ENCODE measurements at regions not wholly inside any gene's neighbourhood (a gene's known extent, or its start where the extent isn't known, plus 50 kb on each side); places are given as distances from the start of the nearest gene placed in this dataset.

DNA sequence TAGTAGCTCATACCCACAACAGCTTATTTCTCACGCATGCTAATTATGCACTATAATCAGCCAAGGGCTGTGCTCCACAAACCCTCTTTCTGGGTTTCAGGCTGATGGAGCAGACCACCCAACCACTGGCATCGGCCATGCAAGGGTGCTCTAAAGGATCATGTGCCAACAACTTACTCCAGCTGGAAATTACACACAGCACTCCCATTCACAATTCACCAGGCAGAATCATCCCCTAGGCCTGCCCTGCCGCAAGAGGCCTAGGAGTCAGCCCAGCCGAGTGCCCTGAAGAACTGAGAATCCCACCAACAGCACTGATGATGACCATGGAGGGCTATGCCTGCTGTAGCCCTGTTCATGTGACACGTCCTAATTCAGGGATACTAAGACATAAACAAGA is 216.2 kb upstream of the CHRNA7 start:
- no peaks in the 10 kb centered on the region for H3K9me3 Mint-ChIP-seq (ENCODE audit: unreplicated experiment)
- no peaks in the 10 kb centered on the region for H3K27me3 Mint-ChIP-seq (ENCODE audit: unreplicated experiment)
- DNase-seq (ENCODE audit: extremely low spot score, unreplicated experiment): no peak
- no peak for TF ChIP-seq CTCF (IDR thresholded peaks at IDR 0.05)
- no peaks in the 10 kb centered on the region for H3K36me3 Mint-ChIP-seq (ENCODE audit: unreplicated experiment)
- H3K4me1 Mint-ChIP-seq (ENCODE audit: unreplicated experiment): no peaks in the 10 kb centered on the region
- no peak overlapping the region for H3K4me3 Mint-ChIP-seq (ENCODE audit: unreplicated experiment)
- no peak overlapping the region for H3K27ac Mint-ChIP-seq (ENCODE audit: unreplicated experiment)

DNA sequence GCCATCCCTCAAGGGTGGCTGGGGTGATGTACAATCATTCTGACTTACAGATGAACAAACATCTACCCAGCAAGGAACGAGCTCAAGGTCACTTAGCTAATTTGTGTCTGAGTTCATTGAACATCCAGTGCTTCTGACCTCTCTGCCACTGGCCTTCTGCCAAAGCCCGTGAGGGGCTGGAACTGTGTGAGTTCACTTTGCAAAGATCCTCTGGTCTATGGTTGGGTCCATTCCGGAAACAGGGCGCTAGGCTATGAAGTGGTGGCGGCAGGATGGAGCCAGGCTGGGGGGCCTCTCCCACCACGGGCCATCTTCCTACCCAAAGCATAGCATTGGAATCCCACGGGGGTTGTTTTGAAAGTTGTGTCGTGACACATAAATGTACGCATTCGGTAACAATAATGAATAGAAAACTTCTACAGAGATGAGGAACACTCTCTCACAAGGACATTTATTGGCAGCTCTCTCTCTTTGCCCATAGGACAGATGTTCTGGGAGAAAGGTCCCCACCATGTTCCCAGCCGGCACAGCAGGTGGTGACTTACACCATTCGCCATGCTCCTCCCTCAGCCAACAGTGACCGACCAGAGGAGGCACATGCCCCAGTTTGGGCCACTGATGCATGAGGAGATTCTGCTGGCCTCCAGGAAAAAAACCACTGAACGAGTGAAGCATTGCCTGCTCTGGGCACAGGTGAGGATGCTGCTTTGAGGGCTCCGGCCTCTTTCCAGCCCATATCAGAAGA is 214.7 kb upstream of the CHRNA7 start:
- TF ChIP-seq CTCF (IDR thresholded peaks at IDR 0.05): no peak
- H3K36me3 Mint-ChIP-seq (ENCODE audit: unreplicated experiment): no peaks in the 10 kb centered on the region
- no peaks in the 10 kb centered on the region for H3K27me3 Mint-ChIP-seq (ENCODE audit: unreplicated experiment)
- DNase-seq (ENCODE audit: extremely low spot score, unreplicated experiment): no peak
- no peaks in the 10 kb centered on the region for H3K4me1 Mint-ChIP-seq (ENCODE audit: unreplicated experiment)
- H3K4me3 Mint-ChIP-seq (ENCODE audit: unreplicated experiment): no peak overlapping the region
- no peaks in the 10 kb centered on the region for H3K9me3 Mint-ChIP-seq (ENCODE audit: unreplicated experiment)
- no peak overlapping the region for H3K27ac Mint-ChIP-seq (ENCODE audit: unreplicated experiment)

GRCh38 chr15:31822463-31822862 is 207.9 kb upstream of the CHRNA7 start:
- Mint-ChIP-seq H3K27ac (ENCODE audit: unreplicated experiment) (no peak overlapping the region), H3K9me3 (ENCODE audit: unreplicated experiment) (peaks cover 9% of the 10 kb centered on the region), H3K4me3 (ENCODE audit: unreplicated experiment) (no peak overlapping the region), H3K36me3 (ENCODE audit: unreplicated experiment) (no peaks in the 10 kb centered on the region), H3K4me1 (ENCODE audit: unreplicated experiment) (no peaks in the 10 kb centered on the region), H3K27me3 (ENCODE audit: unreplicated experiment) (no peaks in the 10 kb centered on the region)
- no peak for TF ChIP-seq CTCF (IDR thresholded peaks at IDR 0.05)
- DNase-seq (ENCODE audit: extremely low spot score, unreplicated experiment): no peak

- H3K4me1 Mint-ChIP-seq (ENCODE audit: unreplicated experiment): no peaks in the 10 kb centered on the region
- H3K27ac Mint-ChIP-seq (ENCODE audit: unreplicated experiment): no peak overlapping the region
- no peaks in the 10 kb centered on the region for H3K36me3 Mint-ChIP-seq (ENCODE audit: unreplicated experiment)
- DNase-seq (ENCODE audit: extremely low spot score, unreplicated experiment): peak; percentile 69
- no peaks in the 10 kb centered on the region for H3K27me3 Mint-ChIP-seq (ENCODE audit: unreplicated experiment)
- TF ChIP-seq CTCF (IDR thresholded peaks at IDR 0.05): no peak
- no peak overlapping the region for H3K4me3 Mint-ChIP-seq (ENCODE audit: unreplicated experiment)
- H3K9me3 Mint-ChIP-seq (ENCODE audit: unreplicated experiment): peaks cover 14% of the 10 kb centered on the region
Measured at GRCh38 chr15:31824024-31824423, 206.3 kb upstream of the CHRNA7 start.

DNA sequence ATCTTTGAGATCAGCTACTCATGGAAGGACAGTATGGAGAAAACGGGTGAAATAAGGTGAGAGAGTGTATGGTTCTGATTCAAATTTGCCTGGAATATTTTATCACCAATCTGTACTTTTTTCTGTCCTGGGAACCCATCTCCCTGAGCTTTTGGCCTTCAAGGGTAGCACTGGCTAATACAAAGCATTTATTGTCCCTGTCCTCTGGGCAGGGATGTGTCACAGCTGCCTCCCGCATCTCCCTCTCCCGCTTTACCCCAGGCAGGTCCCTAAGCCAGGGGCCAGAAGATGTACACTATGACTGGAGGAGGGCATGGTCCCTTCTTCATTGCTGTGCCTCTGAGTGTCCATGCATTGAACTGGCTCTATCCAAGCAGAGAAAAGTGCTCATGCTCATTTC is 201.7 kb upstream of the CHRNA7 start:
- DNase-seq (ENCODE audit: extremely low spot score, unreplicated experiment): no peak
- no peak for TF ChIP-seq CTCF (IDR thresholded peaks at IDR 0.05)
- Mint-ChIP-seq H3K27ac (ENCODE audit: unreplicated experiment) (no peak overlapping the region), H3K27me3 (ENCODE audit: unreplicated experiment) (no peaks in the 10 kb centered on the region), H3K4me3 (ENCODE audit: unreplicated experiment) (no peak overlapping the region), H3K9me3 (ENCODE audit: unreplicated experiment) (peaks cover 11% of the 10 kb centered on the region), H3K4me1 (ENCODE audit: unreplicated experiment) (no peaks in the 10 kb centered on the region), H3K36me3 (ENCODE audit: unreplicated experiment) (no peaks in the 10 kb centered on the region)
